A673 (cell line): ENCODE measurements at regions not wholly inside any gene's neighbourhood (a gene's known extent, or its start where the extent isn't known, plus 50 kb on each side); places are given as distances from the start of the nearest gene placed in this dataset.
A peak's percentile ranks its signal among the peaks of the same experiment; 100 is the strongest.

ENCODE experiments used
- BruUV-seq: library from RNA; stranded (reverse); fragments of 400-500 nt; replicated peaks from 2 replicates; lab custom pipeline; 2021; lab: Mats Ljungman, UMichigan
- CTCF ChIA-PET: fragments of 300-600 bp; sonication (Branson Sonifier 250); formaldehyde crosslinking; loops from one replicate; lab custom pipeline; 2022; ENCODE audit warnings: antibody characterized with exemption; lab: Charles Lee
- POLR2A ChIA-PET: fragments of 300-600 bp; sonication (Branson Sonifier 250); formaldehyde crosslinking; loops from one replicate; lab custom pipeline; 2022; ENCODE audit warnings: antibody characterized with exemption; ENCODE audit not compliant: low non-redundant PET; lab: Charles Lee
- DNase-seq: peaks from one replicate; pipeline ENCODE4 v3.0.0-alpha.2; 2015; ENCODE audit warnings: low spot score
- H3K27ac ChIP-seq: fragments of 200-600 bp; sonication (generic); 2 replicates; pipeline ENCODE4 v1.5.1; 2016; ENCODE audit warnings: mixed run types, low read depth, mild to moderate bottlenecking, mixed read lengths, antibody characterized with exemption, low read length; ENCODE audit not compliant: poor library complexity, severe bottlenecking
- H3K27me3 ChIP-seq: fragments of 200-600 bp; sonication (generic); replicated peaks from 2 replicates; pipeline ENCODE4 v1.6.1; 2017; ENCODE audit warnings: mixed run types, low read depth, mild to moderate bottlenecking, mixed read lengths, antibody characterized with exemption, low read length; ENCODE audit not compliant: insufficient read depth, poor library complexity
- H3K36me3 ChIP-seq: fragments of 200-600 bp; sonication (generic); 2 replicates; pipeline ENCODE4 v1.6.1; 2016; ENCODE audit warnings: mixed run types, mild to moderate bottlenecking, mixed read lengths, antibody characterized with exemption, low read length; ENCODE audit not compliant: insufficient read depth, poor library complexity, severe bottlenecking
- H3K4me1 ChIP-seq: fragments of 200-600 bp; sonication (generic); 2 replicates; pipeline ENCODE4 v1.6.1; 2017; ENCODE audit warnings: mixed run types, mild to moderate bottlenecking, mixed read lengths, antibody characterized with exemption, low read length; ENCODE audit not compliant: insufficient read depth, poor library complexity, severe bottlenecking
- H3K4me3 ChIP-seq: fragments of 200-600 bp; sonication (generic); 2 replicates; pipeline ENCODE4 v1.5.1; 2016; ENCODE audit warnings: low read depth, mixed run types, mild to moderate bottlenecking, mixed read lengths, low read length; ENCODE audit not compliant: poor library complexity, severe bottlenecking
- H3K9me3 ChIP-seq: fragments of 200-600 bp; sonication (generic); 2 replicates; pipeline ENCODE4 v1.6.1; 2016; ENCODE audit warnings: mixed run types, low read depth, mild to moderate bottlenecking, mixed read lengths, antibody characterized with exemption, low read length; ENCODE audit not compliant: poor library complexity, severe bottlenecking
- EZH2 ChIP-seq: fragments of 200-600 bp; sonication (generic); IDR thresholded peaks from 2 replicates; pipeline ENCODE4 v1.6.1; 2017; ENCODE audit warnings: borderline replicate concordance, low read depth, mild to moderate bottlenecking, mixed read lengths, antibody characterized with exemption, low read length; ENCODE audit not compliant: poor library complexity, severe bottlenecking
- intact Hi-C: fragments of 100-400 bp; cut with micrococcal nuclease; formaldehyde crosslinking; loops from one replicate; pipeline ENCODE4 v1.10.0; 2022; ENCODE audit not compliant: unreplicated experiment
- TF ChIP-seq, protein P1 (sequence below): fragments of 300-800, 200-600 bp; sonication (generic); conservative IDR thresholded peaks from 2 replicates; pipeline ENCODE4 v1.5.1; 2017; ENCODE audit warnings: low read depth, mild to moderate bottlenecking, antibody characterized with exemption, low read length, moderate library complexity, mixed read lengths

DNA sequence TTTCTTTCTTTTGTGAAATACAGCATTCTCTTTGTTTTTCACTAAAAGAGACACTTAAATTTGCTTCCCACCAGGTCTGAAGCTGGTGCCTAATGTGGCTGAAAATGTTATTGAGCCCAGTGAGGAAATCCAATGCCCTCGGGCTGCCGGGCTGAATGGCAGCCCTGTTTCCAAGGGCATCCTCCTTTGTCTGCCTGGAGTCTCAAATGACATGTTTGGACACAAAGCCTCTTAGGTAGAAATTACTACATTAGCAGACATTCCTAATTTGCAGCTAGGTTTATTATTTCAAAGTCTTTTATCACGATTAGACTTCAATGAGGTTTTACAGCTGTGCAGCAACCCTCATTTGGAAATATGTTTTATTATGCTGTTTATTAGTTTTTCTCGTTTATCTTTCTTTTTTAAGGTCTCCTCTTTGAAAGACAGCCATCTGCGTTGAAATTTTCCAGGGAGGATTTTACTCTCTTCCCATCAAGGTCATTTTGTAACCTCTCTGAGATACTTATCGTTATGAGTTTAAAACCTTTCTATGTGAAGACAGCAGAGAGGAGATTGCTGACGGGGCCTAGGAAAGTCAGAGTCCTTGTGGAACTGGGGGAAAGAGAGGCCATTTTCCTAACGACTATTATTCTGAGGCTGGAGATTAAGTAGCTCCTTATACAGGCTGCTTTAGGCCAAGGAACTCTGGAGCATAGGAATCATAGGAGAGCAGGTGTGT, 59.0 kb upstream of the ZNF532 start:
- BruUV-seq = no TSS peak
- Histone ChIP-seq H3K27me3 (no peaks in the 10 kb centered on the region), H3K4me1 (peaks cover 10% of the 10 kb centered on the region), H3K27ac (no peak overlapping the region), H3K4me3 (no peak overlapping the region), H3K36me3 (no peaks in the 10 kb centered on the region), H3K9me3 (no peaks in the 10 kb centered on the region)
- CTCF ChIA-PET = no interaction called here
- peak; percentile 54 for DNase-seq
- no peak for TF ChIP-seq EZH2
- TF ChIP-seq, protein P1, sequence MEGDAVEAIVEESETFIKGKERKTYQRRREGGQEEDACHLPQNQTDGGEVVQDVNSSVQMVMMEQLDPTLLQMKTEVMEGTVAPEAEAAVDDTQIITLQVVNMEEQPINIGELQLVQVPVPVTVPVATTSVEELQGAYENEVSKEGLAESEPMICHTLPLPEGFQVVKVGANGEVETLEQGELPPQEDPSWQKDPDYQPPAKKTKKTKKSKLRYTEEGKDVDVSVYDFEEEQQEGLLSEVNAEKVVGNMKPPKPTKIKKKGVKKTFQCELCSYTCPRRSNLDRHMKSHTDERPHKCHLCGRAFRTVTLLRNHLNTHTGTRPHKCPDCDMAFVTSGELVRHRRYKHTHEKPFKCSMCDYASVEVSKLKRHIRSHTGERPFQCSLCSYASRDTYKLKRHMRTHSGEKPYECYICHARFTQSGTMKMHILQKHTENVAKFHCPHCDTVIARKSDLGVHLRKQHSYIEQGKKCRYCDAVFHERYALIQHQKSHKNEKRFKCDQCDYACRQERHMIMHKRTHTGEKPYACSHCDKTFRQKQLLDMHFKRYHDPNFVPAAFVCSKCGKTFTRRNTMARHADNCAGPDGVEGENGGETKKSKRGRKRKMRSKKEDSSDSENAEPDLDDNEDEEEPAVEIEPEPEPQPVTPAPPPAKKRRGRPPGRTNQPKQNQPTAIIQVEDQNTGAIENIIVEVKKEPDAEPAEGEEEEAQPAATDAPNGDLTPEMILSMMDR = no peak
- intact Hi-C loops = no loop called here
- POLR2A ChIA-PET = no interaction called here

DNA sequence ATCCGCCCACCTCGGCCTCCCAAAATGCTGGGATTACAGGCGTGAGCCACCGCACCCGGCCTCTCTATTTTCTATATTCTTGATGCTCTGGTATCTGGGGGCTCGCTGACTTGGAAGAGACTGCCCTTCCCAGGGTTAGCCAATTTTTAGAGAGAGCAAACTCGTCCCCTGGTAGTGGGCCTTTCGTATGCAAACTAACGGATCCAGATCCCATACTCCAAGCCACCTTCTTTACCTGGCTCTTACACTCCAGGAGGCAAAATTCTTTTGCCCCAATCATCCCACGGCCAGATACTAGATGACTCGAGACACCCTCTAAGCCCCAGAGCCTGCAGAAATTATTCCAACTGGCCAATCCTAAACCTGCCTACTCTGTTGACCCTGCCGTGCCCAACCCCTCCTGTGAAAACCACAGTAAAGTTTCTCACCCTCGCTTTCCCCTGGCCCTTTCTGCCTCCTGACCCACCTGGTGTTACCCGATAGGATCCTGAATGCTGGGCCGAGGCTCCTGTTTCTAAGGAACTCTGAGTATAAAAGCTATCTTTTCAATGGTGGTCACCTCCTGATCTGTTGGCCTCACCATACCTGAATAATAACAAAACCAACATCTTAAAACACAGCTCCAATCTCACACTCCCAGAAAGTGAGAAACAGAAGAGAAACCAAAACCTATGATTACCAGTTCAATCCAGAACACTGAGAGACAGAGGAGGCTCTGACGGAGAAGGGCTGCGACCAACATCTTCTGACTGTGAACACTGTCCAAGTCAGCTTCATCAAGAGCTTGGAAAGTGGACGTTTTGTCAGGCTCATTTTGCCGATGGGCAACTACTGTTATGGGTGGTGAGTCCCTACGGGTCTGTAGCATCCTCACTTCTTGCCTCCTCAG, 57.6 kb upstream of the ZNF532 start:
- Histone ChIP-seq H3K27me3 (no peaks in the 10 kb centered on the region), H3K4me3 (no peak overlapping the region), H3K36me3 (no peaks in the 10 kb centered on the region), H3K27ac (no peak overlapping the region), H3K4me1 (peaks cover 10% of the 10 kb centered on the region), H3K9me3 (no peaks in the 10 kb centered on the region)
- intact Hi-C loops = no loop called here
- BruUV-seq = no TSS peak
- ChIA-PET POLR2A (interaction anchor here (0.6 kb wide), 1 partner anchor 66 kb away, joined by 4 read pairs; no protein-coding TSS in a partner anchor), CTCF (no interaction called here)
- TF ChIP-seq, protein P1 = no peak
- no peak for TF ChIP-seq EZH2
- DNase-seq = no peak

DNA sequence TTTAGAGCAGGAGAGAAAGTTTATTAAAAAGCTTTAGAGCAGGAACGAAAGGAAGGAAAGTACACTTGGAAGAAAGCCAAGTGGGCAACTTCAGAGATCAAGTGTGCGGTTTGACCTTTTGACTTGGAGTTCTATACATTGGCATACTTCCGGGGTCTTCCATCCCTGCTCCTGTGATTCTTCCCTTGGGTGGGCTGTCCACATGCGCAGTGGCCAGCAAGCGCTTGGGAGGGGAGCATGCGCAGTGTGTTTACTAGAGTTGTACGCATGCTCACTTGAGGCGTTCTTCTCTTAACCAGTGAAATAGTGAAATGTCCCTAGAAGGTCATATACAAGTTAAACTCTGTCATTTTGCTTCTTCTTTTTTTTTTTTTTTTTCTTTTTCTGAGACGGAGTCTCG, 56.9 kb upstream of the ZNF532 start:
- Histone ChIP-seq H3K4me3 (no peak overlapping the region), H3K36me3 (no peaks in the 10 kb centered on the region), H3K27me3 (no peaks in the 10 kb centered on the region), H3K9me3 (no peaks in the 10 kb centered on the region), H3K4me1 (peaks cover 10% of the 10 kb centered on the region), H3K27ac (no peak overlapping the region)
- POLR2A ChIA-PET = no interaction called here
- CTCF ChIA-PET = no interaction called here
- DNase-seq = no peak
- no TSS peak for BruUV-seq
- intact Hi-C loops = no loop called here
- TF ChIP-seq, protein P1 = no peak
- TF ChIP-seq EZH2 = no peak
